Breast epithelium (tissue), 4 donors: ENCODE measurements at regions not wholly inside any gene's neighbourhood (a gene's known extent, or its start where the extent isn't known, plus 50 kb on each side); places are given as distances from the start of the nearest gene placed in this dataset.

Experiments
- DNase-seq, 2 donors: peaks; one replicate each; pipeline ENCODE4 v3.0.0-alpha.2; 2019; ENCODE audit warnings: low spot score in 2 of 2
- H3K27ac ChIP-seq, 2 donors: fragments of 200-600 bp; sonication (generic) in 1 of 2; one replicate each; pipeline ENCODE4 v1.5.1; 2016 to 2019; ENCODE audit warnings: mild to moderate bottlenecking in 1 of 2
- H3K27me3 ChIP-seq, 2 donors: fragments of 200-600 bp; sonication (generic) in 1 of 2; one replicate each; pipeline versions ENCODE4 v1.5.1 to v1.6.0; 2017 to 2019; ENCODE audit warnings: control low read depth in 1 of 2, mild to moderate bottlenecking in 1 of 2
- H3K36me3 ChIP-seq: fragments of 200-600 bp; one replicate; pipeline ENCODE4 v1.5.1; 2019
- H3K4me1 ChIP-seq, 2 donors: fragments of 200-600 bp; sonication (generic); one replicate each; pipeline ENCODE4 v1.5.1; 2016 to 2019; ENCODE audit warnings: control low read depth in 1 of 2
- H3K4me3 ChIP-seq, 3 donors: fragments of 200-600 bp; sonication (generic); 1 replicate in 2 of 3; 2 replicates in 1 of 3; pipeline ENCODE4 v1.5.1; 2016 to 2019; ENCODE audit warnings: mild to moderate bottlenecking in 3 of 3, moderate library complexity in 2 of 3
- H3K9me3 ChIP-seq, 2 donors: fragments of 200-600 bp; sonication (generic) in 1 of 2; one replicate each; pipeline ENCODE4 v1.5.1; 2016 to 2019; ENCODE audit warnings: control low read depth in 1 of 2
- CTCF ChIP-seq, 3 donors: fragments of 450-650 bp; IDR thresholded peaks; one replicate each; pipeline ENCODE4 v1.5.1; 2016 to 2017; ENCODE audit warnings: antibody characterized with exemption in 3 of 3, mild to moderate bottlenecking in 3 of 3, moderate library complexity in 3 of 3
- POLR2A ChIP-seq: fragments of 450-650 bp; IDR thresholded peaks from one replicate; pipeline ENCODE4 v1.6.1; 2016; ENCODE audit warnings: antibody characterized with exemption, mild to moderate bottlenecking, moderate library complexity
- POLR2AphosphoS5 ChIP-seq, 3 donors: sonication (generic); formaldehyde crosslinking; IDR thresholded peaks; one replicate each; pipeline ENCODE4 v1.6.1; 2017; ENCODE audit warnings: antibody characterized with exemption in 3 of 3
- intact Hi-C: fragments of 100-400 bp; cut with DNase I; formaldehyde crosslinking; loops from one replicate; pipeline ENCODE4 v1.15.1; 2023; ENCODE audit warnings: low total_unique reads

GRCh38 chr5:3818624-3819023 lies 223.0 kb downstream of the IRX1 start:
- no peaks in the 10 kb centered on the region for H3K4me1 ChIP-seq
- H3K27me3 ChIP-seq, result no peaks in the 10 kb centered on the region
- no peak overlapping the region for H3K27ac ChIP-seq
- H3K9me3 ChIP-seq, result no peaks in the 10 kb centered on the region
- no peaks in the 10 kb centered on the region for H3K36me3 ChIP-seq
- no peak for DNase-seq
- intact Hi-C loops, result no loop called here
- no peak overlapping the region for H3K4me3 ChIP-seq
- no peak for TF ChIP-seq POLR2A

GRCh38 chr5:3825531-3826451 lies 230.2 kb downstream of the IRX1 start:
- Histone ChIP-seq H3K9me3 (no peaks in the 10 kb centered on the region), H3K4me1 (no peaks in the 10 kb centered on the region), H3K27me3 (no peaks in the 10 kb centered on the region), H3K27ac (no peak overlapping the region), H3K36me3 (no peaks in the 10 kb centered on the region), H3K4me3 (no peak overlapping the region)
- no peak for DNase-seq
- TF ChIP-seq POLR2AphosphoS5 (IDR thresholded peaks at IDR 0.05), result no peak
- TF ChIP-seq CTCF (IDR thresholded peaks at IDR 0.05), result no peak
- no peak for TF ChIP-seq POLR2A
- intact Hi-C loops, result no loop called here

GRCh38 chr5:3827624-3828023 lies 232.0 kb downstream of the IRX1 start:
- TF ChIP-seq POLR2A, result no peak
- TF ChIP-seq CTCF (IDR thresholded peaks at IDR 0.05), result no peak
- H3K27me3 ChIP-seq, result no peaks in the 10 kb centered on the region
- no peaks in the 10 kb centered on the region for H3K36me3 ChIP-seq
- H3K9me3 ChIP-seq, result no peaks in the 10 kb centered on the region
- no peak overlapping the region for H3K27ac ChIP-seq
- H3K4me3 ChIP-seq, result no peak overlapping the region
- intact Hi-C loops, result no loop called here
- H3K4me1 ChIP-seq, result no peaks in the 10 kb centered on the region
- DNase-seq, result no peak

- H3K4me3 ChIP-seq, result no peak overlapping the region
- no peaks in the 10 kb centered on the region for H3K9me3 ChIP-seq
- intact Hi-C loops, result no loop called here
- H3K27me3 ChIP-seq, result no peaks in the 10 kb centered on the region
- H3K36me3 ChIP-seq, result no peaks in the 10 kb centered on the region
- no peak overlapping the region for H3K27ac ChIP-seq
- TF ChIP-seq POLR2A, result no peak
- no peak for TF ChIP-seq POLR2AphosphoS5 (IDR thresholded peaks at IDR 0.05)
- TF ChIP-seq CTCF (IDR thresholded peaks at IDR 0.05), result no peak
- H3K4me1 ChIP-seq, result no peaks in the 10 kb centered on the region
- DNase-seq, result no peak
Measured at GRCh38 chr5:3828761-3829160, 233.1 kb downstream of the IRX1 start.

- DNase-seq, result no peak
- Histone ChIP-seq H3K4me3 (no peak overlapping the region), H3K27ac (no peak overlapping the region), H3K4me1 (no peaks in the 10 kb centered on the region), H3K36me3 (no peaks in the 10 kb centered on the region), H3K9me3 (no peaks in the 10 kb centered on the region), H3K27me3 (no peaks in the 10 kb centered on the region)
- TF ChIP-seq CTCF (IDR thresholded peaks at IDR 0.05) (no peak), POLR2A (no peak), POLR2AphosphoS5 (IDR thresholded peaks at IDR 0.05) (no peak)
- intact Hi-C loops, result no loop called here
Measured at GRCh38 chr5:3833566-3833965, 237.9 kb downstream of the IRX1 start.
